Esophagus squamous epithelium (tissue), 4 donors: ENCODE measurements at regions not wholly inside any gene's neighbourhood (a gene's known extent, or its start where the extent isn't known, plus 50 kb on each side); places are given as distances from the start of the nearest gene placed in this dataset.

Experiments
- POLR2A ChIP-seq, 4 donors: fragments of 450-650 bp; IDR thresholded peaks; one replicate each; pipeline ENCODE4 v1.6.1; 2017; ENCODE audit warnings: antibody characterized with exemption in 4 of 4, mild to moderate bottlenecking in 4 of 4, moderate library complexity in 3 of 4
- TF ChIP-seq, protein P1 (sequence below), 6 experiments: fragments of 450-650 bp in 4 of 6; fragments of 200-600 bp in 2 of 6; sonication (generic) in 2 of 6; IDR thresholded peaks; one replicate each; pipeline ENCODE4 v1.5.1; 2016 to 2019; ENCODE audit warnings: antibody characterized with exemption in 6 of 6, mild to moderate bottlenecking in 4 of 6, moderate library complexity in 4 of 6

DNA sequence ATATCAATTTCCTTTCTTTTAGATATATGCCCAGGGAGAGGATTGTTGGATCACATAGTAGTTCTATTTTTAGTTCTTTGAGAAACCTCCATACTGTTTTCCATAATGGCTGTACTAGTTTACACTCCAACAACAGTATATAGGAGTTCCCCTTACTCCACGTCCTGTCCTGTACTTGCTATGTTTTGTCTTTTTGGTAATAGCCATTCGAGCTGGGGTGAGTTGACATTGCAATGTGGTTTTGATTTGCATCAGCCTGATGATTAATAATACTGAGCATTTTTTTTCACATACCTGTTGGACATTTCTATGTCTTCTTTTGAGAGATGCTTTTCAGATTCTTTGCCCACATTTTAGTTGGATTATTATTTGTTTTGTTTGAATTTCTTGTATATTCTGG lies 445.9 kb downstream of the NTRK2 start:
- TF ChIP-seq, protein P1, sequence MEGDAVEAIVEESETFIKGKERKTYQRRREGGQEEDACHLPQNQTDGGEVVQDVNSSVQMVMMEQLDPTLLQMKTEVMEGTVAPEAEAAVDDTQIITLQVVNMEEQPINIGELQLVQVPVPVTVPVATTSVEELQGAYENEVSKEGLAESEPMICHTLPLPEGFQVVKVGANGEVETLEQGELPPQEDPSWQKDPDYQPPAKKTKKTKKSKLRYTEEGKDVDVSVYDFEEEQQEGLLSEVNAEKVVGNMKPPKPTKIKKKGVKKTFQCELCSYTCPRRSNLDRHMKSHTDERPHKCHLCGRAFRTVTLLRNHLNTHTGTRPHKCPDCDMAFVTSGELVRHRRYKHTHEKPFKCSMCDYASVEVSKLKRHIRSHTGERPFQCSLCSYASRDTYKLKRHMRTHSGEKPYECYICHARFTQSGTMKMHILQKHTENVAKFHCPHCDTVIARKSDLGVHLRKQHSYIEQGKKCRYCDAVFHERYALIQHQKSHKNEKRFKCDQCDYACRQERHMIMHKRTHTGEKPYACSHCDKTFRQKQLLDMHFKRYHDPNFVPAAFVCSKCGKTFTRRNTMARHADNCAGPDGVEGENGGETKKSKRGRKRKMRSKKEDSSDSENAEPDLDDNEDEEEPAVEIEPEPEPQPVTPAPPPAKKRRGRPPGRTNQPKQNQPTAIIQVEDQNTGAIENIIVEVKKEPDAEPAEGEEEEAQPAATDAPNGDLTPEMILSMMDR (IDR thresholded peaks at IDR 0.05), result no peak
- no peak for TF ChIP-seq POLR2A (IDR thresholded peaks at IDR 0.05)
